K562 (cell line): ENCODE measurements at regions not wholly inside any gene's neighbourhood (a gene's known extent, or its start where the extent isn't known, plus 50 kb on each side); places are given as distances from the start of the nearest gene placed in this dataset.

Experiments
- ATAC-seq: fragments of 200-7000 bp; cut with Tn5 transposase; 3 replicates; pipeline ENCODE4 v1.9.1; 2020; ENCODE audit warnings: moderate library complexity
- BruUV-seq: library from RNA; stranded (reverse); fragments of 400-500 nt; replicated peaks from 2 replicates; lab custom pipeline; 2021; lab: Mats Ljungman, UMichigan
- CTCF ChIA-PET: fragments of 300-600 bp; formaldehyde crosslinking; extraction: SDS; loops from one replicate; lab custom pipeline; 2021; ENCODE audit warnings: low intra/inter-chr PET ratio; lab: Yijun Ruan, JAX
- POLR2A ChIA-PET: fragments of 300-600, 350-650 bp; sonication (Branson Sonifier 250); formaldehyde crosslinking; extraction: SDS; loops from one replicate; lab custom pipeline; 2021; ENCODE audit warnings: antibody characterized with exemption, inconsistent platforms; lab: Yijun Ruan, JAX
- DNase-seq, 4 experiments: peaks; one replicate each; pipeline versions ENCODE4 v3.0.0 to v3.0.0-alpha.2; 2011 to 2018; ENCODE audit warnings: low spot score in 3 of 4, mixed read lengths in 3 of 4; ENCODE audit errors: extremely low read depth in 1 of 4
- FAIRE-seq: peaks from 2 replicates; lab custom pipeline; 2011; peaks lifted over from hg19 to GRCh38; lab: Jason Lieb, UNC
- H2AFZ ChIP-seq: 2 replicates; pipeline ENCODE4 v1.6.0; 2011; ENCODE audit warnings: low read depth, low read length, control low read depth, inconsistent platforms
- H3K27ac ChIP-seq: fragments of 200-600 bp; 3 replicates; pipeline ENCODE4 v1.8.0; 2011; ENCODE audit warnings: low read depth, mild to moderate bottlenecking, control low read depth, inconsistent platforms, low read length, moderate library complexity, mixed read lengths; ENCODE audit errors: extremely low read depth
- H3K27me3 ChIP-seq, 2 experiments: fragments of 300-600 bp in 1 of 2; 2 replicates in 1 of 2; 3 replicates in 1 of 2; pipeline versions ENCODE4 v1.6.0 to v1.8.0; 2011; ENCODE audit warnings: inconsistent platforms in 2 of 2, low read length in 2 of 2, mild to moderate bottlenecking in 1 of 2, mixed read lengths in 1 of 2, moderate library complexity in 1 of 2; ENCODE audit not compliant: control insufficient read depth in 2 of 2, insufficient read depth in 2 of 2
- H3K36me3 ChIP-seq: fragments of 300-600 bp; 3 replicates; pipeline ENCODE4 v1.8.0; 2011; ENCODE audit warnings: mild to moderate bottlenecking, low read length, inconsistent platforms; ENCODE audit not compliant: control insufficient read depth, insufficient read depth
- H3K4me1 ChIP-seq, 2 experiments: fragments of 200-600 bp in 1 of 2; replicated peaks in 1 of 2; 2 replicates in 1 of 2; 3 replicates in 1 of 2; pipeline versions ENCODE4 v1.5.1 to v1.8.0; 2011; ENCODE audit warnings: inconsistent platforms in 2 of 2, low read length in 2 of 2, mild to moderate bottlenecking in 1 of 2, mixed read lengths in 1 of 2, moderate library complexity in 1 of 2; ENCODE audit not compliant: control insufficient read depth in 2 of 2, insufficient read depth in 2 of 2
- H3K4me2 ChIP-seq: 2 replicates; pipeline ENCODE4 v1.6.1; 2011; ENCODE audit warnings: low read length, control low read depth, inconsistent platforms, mixed read lengths; ENCODE audit not compliant: insufficient read depth
- H3K4me3 ChIP-seq: fragments of 200-600 bp; sonication (generic), shearing (Covaris generic); 2 replicates; pipeline ENCODE4 v1.5.1; 2016; ENCODE audit warnings: control low read depth, inconsistent platforms
- H3K79me2 ChIP-seq: fragments of 200-600 bp; 3 replicates; pipeline ENCODE4 v1.8.0; 2011; ENCODE audit warnings: low read length, inconsistent platforms; ENCODE audit not compliant: control insufficient read depth, insufficient read depth
- H3K9ac ChIP-seq, 2 experiments: 2 replicates each; pipeline versions ENCODE4 v1.6.0 to v1.6.1; 2011; ENCODE audit warnings: low read depth in 2 of 2, low read length in 2 of 2, control low read depth in 1 of 2, inconsistent platforms in 1 of 2, mild to moderate bottlenecking in 1 of 2, mixed read lengths in 1 of 2; ENCODE audit not compliant: insufficient read depth in 1 of 2
- H3K9me1 ChIP-seq: one replicate; pipeline ENCODE4 v1.6.0; 2011; ENCODE audit warnings: inconsistent platforms, mild to moderate bottlenecking, low read length, moderate library complexity; ENCODE audit not compliant: control insufficient read depth, insufficient read depth
- H3K9me3 ChIP-seq: replicated peaks from 2 replicates; pipeline ENCODE4 v1.5.1; 2011; ENCODE audit warnings: low read depth, low read length, inconsistent platforms; ENCODE audit not compliant: control insufficient read depth, insufficient read depth
- H4K20me1 ChIP-seq: replicated peaks from 2 replicates; pipeline ENCODE4 v1.6.1; 2011; ENCODE audit warnings: low read length, inconsistent platforms, mixed read lengths; ENCODE audit not compliant: control insufficient read depth, insufficient read depth
- HDAC1 ChIP-seq, 2 experiments: fragments of 450-650 bp; IDR thresholded peaks; 2 replicates each; pipeline ENCODE4 v1.6.1; 2016 to 2017; ENCODE audit warnings: inconsistent platforms in 1 of 2, mild to moderate bottlenecking in 1 of 2, moderate library complexity in 1 of 2
- HSF4 ChIP-seq: fragments of 250-450 bp; sonication (Bioruptor Pico); IDR thresholded peaks from 2 replicates; pipeline ENCODE4 v2.1.2; 2022; ENCODE audit warnings: mild to moderate bottlenecking, moderate library complexity, borderline replicate concordance
- MEF2D ChIP-seq: conservative IDR thresholded peaks from 2 replicates; pipeline ENCODE4 v1.6.1; 2016; ENCODE audit warnings: low read depth, missing genetic modification characterization, missing compliant biosample characterization
- MXD1 ChIP-seq: fragments of 250-450 bp; sonication (Bioruptor Pico); IDR thresholded peaks from 2 replicates; pipeline ENCODE4 v1.8.0; 2021; ENCODE audit warnings: borderline replicate concordance, mild to moderate bottlenecking, moderate library complexity; ENCODE audit not compliant: poor library complexity, severe bottlenecking
- NFATC3 ChIP-seq: fragments of 450-650 bp; IDR thresholded peaks from 2 replicates; pipeline ENCODE4 v1.6.1; 2017; ENCODE audit warnings: mild to moderate bottlenecking
- RBM25 ChIP-seq: fragments of 200-400 bp; formaldehyde crosslinking; IDR thresholded peaks from 2 replicates; pipeline ENCODE4 v1.6.1; 2018; ENCODE audit warnings: low read length, low read depth, moderate library complexity; ENCODE audit not compliant: severe bottlenecking
- RHOXF2B ChIP-seq: fragments of 250-450 bp; sonication (Bioruptor Pico); conservative IDR thresholded peaks from 2 replicates; pipeline ENCODE4 v1.5.1; 2021
- SMARCB1 ChIP-seq: IDR thresholded peaks from 2 replicates; pipeline ENCODE4 v1.6.1; 2011; ENCODE audit warnings: improper control_type of control experiment, low read depth; ENCODE audit not compliant: insufficient read length
- SREBF1 ChIP-seq: fragments of 150-350 bp; IDR thresholded peaks from 2 replicates; pipeline ENCODE4 v1.6.1; 2014; ENCODE audit warnings: antibody characterized with exemption, low read depth, low read length, borderline replicate concordance
- TOE1 ChIP-seq, 2 experiments: fragments of 450-650 bp in 1 of 2; sonication (generic) in 1 of 2; formaldehyde crosslinking in 1 of 2; IDR thresholded peaks; 2 replicates each; pipeline versions ENCODE4 v1.7.1 to v1.8.0; 2016 to 2022; ENCODE audit warnings: borderline replicate concordance in 2 of 2, mild to moderate bottlenecking in 2 of 2, antibody characterized with exemption in 1 of 2, inconsistent platforms in 1 of 2, low read depth in 1 of 2, missing genetic modification reagents in 1 of 2, moderate library complexity in 1 of 2
- U2AF2 ChIP-seq: fragments of 200-400 bp; formaldehyde crosslinking; optimal IDR thresholded peaks from 2 replicates; pipeline ENCODE3; 2017; ENCODE audit warnings: low read depth, mild to moderate bottlenecking, low read length
- ZBTB1 ChIP-seq: sonication (generic); formaldehyde crosslinking; IDR thresholded peaks from 2 replicates; pipeline ENCODE4 v1.8.1; 2023; ENCODE audit warnings: missing genetic modification reagents, low read depth, mild to moderate bottlenecking, borderline replicate concordance
- ZBTB17 ChIP-seq: fragments of 450-650 bp; formaldehyde crosslinking; IDR thresholded peaks from 2 replicates; pipeline ENCODE4 v1.4.0; 2020; ENCODE audit warnings: mild to moderate bottlenecking
- WGBS: fragments of 100-300 bp; shearing (Covaris generic); methylation state at CpG from one replicate; pipeline ENCODE4 v1.1.6; 2016; ENCODE audit warnings: low coverage, mixed read lengths; ENCODE audit not compliant: insufficient coverage; ENCODE audit errors: missing lambda C conversion rate; 5-methylcytosine and 5-hydroxymethylcytosine counted together
- in situ Hi-C: fragments of 300-500 bp; cut with MboI; formaldehyde crosslinking; loops from 4 replicates; pipeline ENCODE4 v1.15.0; 2018; ENCODE audit warnings: inconsistent platforms, mixed read lengths
- intact Hi-C: fragments of 100-400 bp; cut with micrococcal nuclease; formaldehyde crosslinking; loops from 2 replicates; pipeline ENCODE4 v1.14.2; 2022
- TF ChIP-seq, protein P1 (sequence below): fragments of 250-450 bp; sonication (Bioruptor Pico); IDR thresholded peaks from 2 replicates; pipeline ENCODE4 v1.4.0; 2020; ENCODE audit warnings: mild to moderate bottlenecking, moderate library complexity

- Histone ChIP-seq H3K27ac (no peak overlapping the region), H3K4me2 (no peak overlapping the region)
- TF ChIP-seq ZBTB17 (CRISPR knock-in tag) (no peak), TOE1 (IDR thresholded peaks at IDR 0.05; ENCODE audit: borderline replicate concordance) (no peak), TOE1 (CRISPR knock-in tag; IDR thresholded peaks at IDR 0.05; ENCODE audit: borderline replicate concordance, low read depth) (no peak), RHOXF2B (CRISPR knock-in tag) (no peak), NFATC3 (no peak), ZBTB1 (CRISPR knock-in tag) (no peak), MEF2D (tag) (no peak), MXD1 (CRISPR knock-in tag) (no peak), SREBF1 (no peak), RBM25 (no peak), U2AF2 (no peak), HDAC1 (IDR thresholded peaks at IDR 0.05) (no peak), SMARCB1 (no peak), HSF4 (CRISPR knock-in tag) (no peak)
- TF ChIP-seq, protein P1, sequence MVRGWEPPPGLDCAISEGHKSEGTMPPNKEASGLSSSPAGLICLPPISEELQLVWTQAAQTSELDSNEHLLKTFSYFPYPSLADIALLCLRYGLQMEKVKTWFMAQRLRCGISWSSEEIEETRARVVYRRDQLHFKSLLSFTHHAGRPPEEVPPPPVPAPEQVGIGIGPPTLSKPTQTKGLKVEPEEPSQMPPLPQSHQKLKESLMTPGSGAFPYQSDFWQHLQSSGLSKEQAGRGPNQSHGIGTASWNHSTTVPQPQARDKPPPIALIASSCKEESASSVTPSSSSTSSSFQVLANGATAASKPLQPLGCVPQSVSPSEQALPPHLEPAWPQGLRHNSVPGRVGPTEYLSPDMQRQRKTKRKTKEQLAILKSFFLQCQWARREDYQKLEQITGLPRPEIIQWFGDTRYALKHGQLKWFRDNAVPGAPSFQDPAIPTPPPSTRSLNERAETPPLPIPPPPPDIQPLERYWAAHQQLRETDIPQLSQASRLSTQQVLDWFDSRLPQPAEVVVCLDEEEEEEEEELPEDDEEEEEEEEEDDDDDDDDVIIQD (CRISPR knock-in tag), result no peak
- TF ChIP-seq, all 486 proteins: peak for 0
- Histone ChIP-seq H3K9me1 (no peaks in the 10 kb centered on the region), H3K9me3 (0 out of 2 replicates have a peak, but pooled peaks cover 2% of the 10 kb centered on the region), H3K4me3 (no peak overlapping the region), H3K27me3 (no peaks in the 10 kb centered on the region), H3K36me3 (no peaks in the 10 kb centered on the region), H2AFZ (no peak overlapping the region), H3K9ac (no peak overlapping the region), H3K79me2 (no peaks in the 10 kb centered on the region), H3K4me1 (no peaks in the 10 kb centered on the region), H4K20me1 (no peaks in the 10 kb centered on the region)
- 0% methylated on average over 1 of the region's 1 CpG for WGBS
- DNase-seq, result no peak
- FAIRE-seq, result no peak
- POLR2A ChIA-PET, result no interaction called here
- intact Hi-C loops (no loop called here), in situ Hi-C loops (no loop called here)
- ATAC-seq, result no peak
- CTCF ChIA-PET, result no interaction called here
- no TSS peak for BruUV-seq
Measured at GRCh38 chr1:79568411-79568810, 561.9 kb upstream of the ADGRL4 start.
